HG03354 (cell line): ENCODE measurements at regions not wholly inside any gene's neighbourhood (a gene's known extent, or its start where the extent isn't known, plus 50 kb on each side); places are given as distances from the start of the nearest gene placed in this dataset.
"Not testable (repeated sequence)": the region's sequence is repeated elsewhere in the genome, so short reads cannot be mapped to it uniquely, and the experiment has no call there.

Source experiments
- ATAC-seq: cut with Tn5 transposase; IDR thresholded peaks from one replicate; pipeline ENCODE4 v1.9.1; 2021; ENCODE audit warnings: mild to moderate bottlenecking; ENCODE audit not compliant: unreplicated experiment, poor library complexity, severe bottlenecking

- ATAC-seq = not testable (repeated sequence)
Measured at GRCh38 chr4:72704925-72705640, 136.1 kb upstream of the ADAMTS3 start.

DNA sequence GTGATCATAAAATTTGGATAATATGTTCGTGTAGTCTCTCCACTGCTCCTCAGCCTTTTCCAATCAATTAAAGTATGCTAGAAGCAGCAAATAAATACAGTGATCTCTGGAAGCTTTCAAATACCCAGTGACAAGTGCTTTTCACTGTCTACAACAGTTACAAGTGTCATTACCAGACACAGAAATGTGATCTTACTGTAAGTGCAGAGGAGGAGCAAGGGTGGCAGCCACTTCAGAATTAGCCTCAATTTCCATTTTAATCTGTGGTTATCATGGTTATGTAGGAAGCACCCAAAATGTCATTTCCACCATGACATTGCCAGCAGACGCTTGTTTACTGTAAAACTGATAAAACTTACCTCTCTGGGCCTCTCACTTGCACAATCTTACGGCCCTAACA lies 133.9 kb upstream of the ADAMTS3 start:
- ATAC-seq = no peak

GRCh38 chr4:72701987-72702819 lies 133.2 kb upstream of the ADAMTS3 start:
- ATAC-seq = peak; percentile 86

DNA sequence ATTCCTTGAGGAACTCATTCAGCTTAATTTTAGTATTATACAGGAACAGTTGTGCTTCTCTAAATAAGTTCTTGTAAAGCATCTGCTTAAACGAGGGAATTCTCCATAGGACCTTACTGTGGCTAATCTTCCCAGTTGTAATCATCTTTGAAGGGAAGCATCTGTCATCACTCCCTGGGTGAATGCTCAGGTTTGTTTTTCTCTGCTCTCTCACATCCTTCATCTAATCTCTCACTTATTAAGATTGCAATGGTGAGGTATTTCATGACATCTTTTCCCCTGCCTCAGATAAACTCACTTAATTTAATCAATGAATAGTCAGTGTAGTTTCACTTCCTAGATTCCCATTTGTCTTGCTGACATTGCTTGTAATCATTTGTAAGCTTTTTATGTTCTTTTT lies 121.8 kb upstream of the ADAMTS3 start:
- ATAC-seq = no peak

- no peak for ATAC-seq
Measured at GRCh38 chr4:72689923-72690322, 120.9 kb upstream of the ADAMTS3 start.

- ATAC-seq = not testable (repeated sequence)
Measured at GRCh38 chr4:72686390-72686789, 117.4 kb upstream of the ADAMTS3 start.

DNA sequence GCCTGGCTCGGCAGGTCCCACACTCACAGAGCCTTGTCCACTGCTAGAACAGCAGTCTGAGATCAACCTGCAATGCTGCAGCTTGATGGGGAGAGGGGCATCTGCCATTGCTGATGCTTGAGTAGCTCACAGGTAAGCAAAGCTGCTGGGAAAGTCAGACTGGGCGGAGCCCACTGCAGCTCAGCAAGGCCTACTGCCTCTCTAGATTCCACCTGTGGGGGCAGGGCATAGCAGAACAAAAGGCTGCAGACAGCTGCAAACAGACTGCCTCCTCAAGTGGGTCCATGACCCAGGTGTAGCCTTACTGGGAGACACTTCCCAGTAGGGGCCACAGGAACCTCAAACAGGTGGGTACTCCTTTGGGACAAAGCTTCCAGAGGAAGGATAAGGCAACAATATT lies 110.6 kb upstream of the ADAMTS3 start:
- no peak for ATAC-seq

GRCh38 chr4:72677886-72678285 lies 108.9 kb upstream of the ADAMTS3 start:
- ATAC-seq = no peak

GRCh38 chr4:72677265-72677664 lies 108.2 kb upstream of the ADAMTS3 start:
- ATAC-seq = no peak

DNA sequence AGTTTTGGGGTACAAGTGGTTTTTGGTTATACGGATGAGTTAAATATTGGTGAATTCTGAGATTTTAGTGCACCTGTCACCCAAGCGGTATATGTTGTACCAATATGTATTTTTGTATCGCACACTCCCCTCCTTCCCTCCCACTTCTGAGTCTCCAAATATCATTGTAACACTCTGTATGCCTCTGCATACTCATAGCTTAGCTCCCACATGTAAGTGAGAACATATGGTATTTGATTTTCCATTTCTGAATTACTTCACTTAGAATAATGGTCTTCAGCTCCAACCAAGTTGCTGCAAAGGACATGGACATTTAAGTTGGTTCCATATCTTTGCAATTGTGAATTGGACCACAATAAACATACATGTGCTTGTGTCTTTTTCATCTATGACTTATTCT lies 103.0 kb upstream of the ADAMTS3 start:
- no peak for ATAC-seq

GRCh38 chr4:72670521-72670920 lies 101.5 kb upstream of the ADAMTS3 start:
- no peak for ATAC-seq

DNA sequence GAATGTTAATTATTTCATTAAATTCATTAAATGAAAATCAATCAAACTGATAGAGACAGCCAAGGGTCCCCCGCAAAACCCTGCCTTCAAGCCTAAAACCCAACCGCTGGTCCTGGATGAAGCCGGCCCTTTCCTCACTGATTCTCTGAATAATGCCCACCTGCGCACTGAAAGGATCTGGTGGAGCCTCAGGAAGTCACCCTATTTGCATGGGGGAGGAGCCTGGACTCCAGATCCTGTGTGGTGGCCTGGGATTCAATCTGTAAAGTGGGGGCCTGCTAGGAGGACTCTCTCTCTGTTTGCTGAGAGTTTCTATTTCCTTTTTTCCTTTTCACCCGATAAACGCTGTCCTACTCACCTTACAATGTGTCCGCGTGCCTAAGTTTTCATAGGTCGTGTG lies 97.9 kb upstream of the ADAMTS3 start:
- ATAC-seq = no peak

GRCh38 chr4:72665171-72665968 lies 96.3 kb upstream of the ADAMTS3 start:
- ATAC-seq = no peak

DNA sequence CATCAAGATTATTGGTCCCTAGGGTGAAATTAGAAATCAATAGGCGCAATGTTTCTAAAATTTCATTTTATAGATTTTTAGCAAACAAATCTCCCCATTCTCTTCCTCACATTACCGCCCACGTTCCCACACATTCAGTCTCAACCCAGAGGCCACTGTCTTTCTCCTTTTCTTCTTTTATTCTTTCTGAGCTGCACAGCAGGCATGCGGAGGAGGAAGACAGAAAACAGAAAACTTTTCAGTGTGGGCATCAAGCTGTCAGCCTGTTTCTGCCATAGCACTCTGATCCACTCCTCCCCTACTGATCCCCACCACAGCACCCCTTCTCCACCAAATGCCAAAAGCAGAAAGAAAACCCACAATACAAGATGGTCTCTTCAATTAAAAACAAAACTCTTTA lies 94.8 kb upstream of the ADAMTS3 start:
- no peak for ATAC-seq

GRCh38 chr4:72661830-72662229 lies 92.8 kb upstream of the ADAMTS3 start:
- ATAC-seq = no peak

DNA sequence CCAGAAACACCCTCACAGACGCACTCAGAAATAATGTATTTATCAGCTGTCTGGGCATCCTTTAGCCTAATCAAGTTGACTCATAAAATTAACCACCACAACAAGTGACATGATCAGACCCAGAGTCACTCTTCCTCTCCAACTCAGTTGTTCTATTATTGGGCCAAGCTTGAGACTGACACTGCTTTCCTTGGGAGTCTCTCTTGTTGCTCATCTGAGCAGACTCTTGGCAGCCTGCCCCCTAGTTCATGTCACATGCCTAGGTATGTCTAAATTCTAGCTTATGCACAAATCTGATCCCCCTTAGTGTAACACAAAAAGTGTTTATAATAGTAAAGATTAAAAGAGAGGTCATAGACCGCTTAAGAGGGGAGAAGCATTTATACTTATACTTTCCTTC lies 72.6 kb upstream of the ADAMTS3 start:
- ATAC-seq = no peak

- not testable (repeated sequence) for ATAC-seq
Measured at GRCh38 chr4:72636866-72637265, 67.8 kb upstream of the ADAMTS3 start.

DNA sequence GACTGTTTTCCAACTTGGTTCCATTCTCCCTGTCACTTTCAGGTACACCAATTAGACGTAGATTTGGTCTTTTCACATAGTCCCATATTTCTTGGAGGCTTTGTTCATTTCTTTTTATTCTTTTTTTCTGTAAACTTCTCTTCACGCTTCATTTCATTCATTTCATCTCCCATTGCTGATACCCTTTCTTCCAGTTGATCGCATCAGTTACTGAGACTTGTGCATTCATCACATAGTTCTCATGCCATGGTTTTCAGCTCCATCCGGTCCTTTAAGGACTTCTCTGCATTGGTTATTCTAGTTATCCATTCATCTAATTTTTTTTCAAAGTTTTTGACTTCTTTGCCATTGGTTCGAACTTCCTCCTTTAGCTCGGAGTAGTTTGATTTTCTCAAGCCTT lies 66.9 kb upstream of the ADAMTS3 start:
- ATAC-seq = not testable (repeated sequence)

DNA sequence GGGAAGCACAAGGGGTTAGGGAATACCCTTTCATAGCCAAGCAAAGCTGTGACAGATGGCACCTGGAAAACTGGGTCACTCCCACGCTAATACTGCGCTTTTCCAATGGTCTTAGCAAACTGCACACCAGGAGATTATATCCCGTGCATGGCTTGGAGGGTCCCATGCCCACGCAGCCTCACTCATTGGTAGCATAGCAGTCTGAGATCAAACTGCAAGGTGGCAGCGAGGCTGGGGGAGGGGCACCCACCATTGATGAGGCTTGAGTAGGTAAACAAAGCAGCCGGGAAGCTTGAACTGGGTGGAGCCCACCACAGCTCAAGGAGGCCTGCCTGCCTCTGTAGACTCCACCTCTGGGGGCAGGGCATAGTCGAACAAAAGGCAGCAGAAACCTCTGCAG lies 63.2 kb upstream of the ADAMTS3 start:
- not testable (repeated sequence) for ATAC-seq

- no peak for ATAC-seq
Measured at GRCh38 chr4:72631296-72631695, 62.3 kb upstream of the ADAMTS3 start.
